PC-9 (cell line): ENCODE measurements at regions not wholly inside any gene's neighbourhood (a gene's known extent, or its start where the extent isn't known, plus 50 kb on each side); places are given as distances from the start of the nearest gene placed in this dataset.

ENCODE experiments used
- BruUV-seq: library from RNA; stranded (reverse); fragments of 400-500 nt; replicated peaks from 2 replicates; lab custom pipeline; 2021; lab: Mats Ljungman, UMichigan
- CTCF ChIA-PET: fragments of 300-600 bp; sonication (Branson Sonifier 250); formaldehyde crosslinking; loops from one replicate; lab custom pipeline; 2022; ENCODE audit warnings: antibody characterized with exemption; lab: Charles Lee
- POLR2A ChIA-PET: fragments of 300-600 bp; sonication (Branson Sonifier 250); formaldehyde crosslinking; loops from one replicate; lab custom pipeline; 2022; ENCODE audit warnings: antibody characterized with exemption; ENCODE audit not compliant: unreplicated experiment; lab: Charles Lee
- DNase-seq, 2 experiments: peaks; one replicate each; pipeline versions ENCODE4 v3.0.0 to v3.0.0-alpha.2; 2015 to 2022; ENCODE audit warnings: mixed read lengths in 1 of 2
- H2AFZ ChIP-seq: fragments of 200-600 bp; sonication (generic); 2 replicates; pipeline ENCODE4 v1.8.1; 2017; ENCODE audit warnings: antibody characterized with exemption
- H3F3A ChIP-seq: fragments of 200-600 bp; sonication (generic); 2 replicates; pipeline ENCODE4 v1.8.1; 2017; ENCODE audit warnings: antibody characterized with exemption, mild to moderate bottlenecking, low read depth; ENCODE audit not compliant: insufficient read depth
- H3K27ac ChIP-seq: fragments of 200-600 bp; sonication (generic); 2 replicates; pipeline ENCODE4 v1.6.1; 2016; ENCODE audit warnings: mixed run types
- H3K27me3 ChIP-seq: fragments of 200-600 bp; sonication (generic); 2 replicates; pipeline ENCODE4 v1.6.1; 2016; ENCODE audit warnings: low read depth, mixed run types; ENCODE audit not compliant: insufficient read depth
- H3K36me3 ChIP-seq: fragments of 200-600 bp; sonication (generic); 2 replicates; pipeline ENCODE4 v1.6.1; 2016; ENCODE audit warnings: low read depth, mixed run types
- H3K4me1 ChIP-seq: fragments of 200-600 bp; sonication (generic); replicated peaks from 2 replicates; pipeline ENCODE4 v1.6.1; 2016; ENCODE audit warnings: mixed run types; ENCODE audit not compliant: insufficient read depth
- H3K4me2 ChIP-seq: fragments of 200-600 bp; sonication (generic); 2 replicates; pipeline ENCODE4 v1.6.1; 2017; ENCODE audit warnings: mixed run types
- H3K4me3 ChIP-seq: fragments of 200-600 bp; sonication (generic); 2 replicates; pipeline ENCODE4 v1.6.1; 2016; ENCODE audit warnings: mixed run types
- H3K79me2 ChIP-seq: fragments of 200-600 bp; sonication (generic); 2 replicates; pipeline ENCODE4 v1.6.1; 2017; ENCODE audit warnings: low read depth, mixed run types
- H3K9me2 ChIP-seq: fragments of 200-600 bp; sonication (generic); 2 replicates; pipeline ENCODE4 v1.8.1; 2017; ENCODE audit warnings: mild to moderate bottlenecking; ENCODE audit not compliant: insufficient read depth
- H3K9me3 ChIP-seq: fragments of 200-600 bp; sonication (generic); 2 replicates; pipeline ENCODE4 v1.8.1; 2016; ENCODE audit warnings: low read depth; ENCODE audit not compliant: insufficient read depth
- H4K20me1 ChIP-seq: fragments of 200-600 bp; sonication (generic); 2 replicates; pipeline ENCODE4 v1.8.1; 2017; ENCODE audit not compliant: insufficient read depth
- EZH2 ChIP-seq: fragments of 200-600 bp; sonication (generic); IDR thresholded peaks from 2 replicates; pipeline ENCODE4 v1.8.0; 2017; ENCODE audit warnings: antibody characterized with exemption, low read depth
- intact Hi-C: fragments of 100-400 bp; cut with micrococcal nuclease; formaldehyde crosslinking; loops from one replicate; pipeline ENCODE4 v1.10.0; 2022; ENCODE audit not compliant: unreplicated experiment
- TF ChIP-seq, protein P1 (sequence below): fragments of 200-600 bp; sonication (generic); conservative IDR thresholded peaks from 2 replicates; pipeline ENCODE4 v1.6.1; 2017; ENCODE audit warnings: mixed run types, antibody characterized with exemption, mild to moderate bottlenecking, moderate library complexity

DNA sequence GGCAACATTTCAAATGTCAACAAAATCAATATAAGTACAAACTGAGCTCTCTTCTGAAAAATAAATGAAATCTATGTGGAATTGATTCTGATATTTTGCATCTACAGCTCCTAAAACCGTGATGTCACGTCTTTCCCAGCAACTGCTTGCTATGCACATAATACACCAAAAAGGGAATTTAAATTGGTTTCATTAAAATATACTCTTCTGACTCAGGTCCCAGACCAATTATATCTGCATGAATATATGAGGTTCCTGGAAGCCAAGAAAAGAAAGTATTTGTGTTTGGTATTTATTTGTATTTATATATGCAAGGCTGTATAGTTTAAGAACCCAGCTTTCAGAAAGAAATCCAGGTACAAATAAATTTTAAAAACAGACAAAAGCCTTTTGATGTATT, 1282.5 kb downstream of the SUCLG1 start:
- POLR2A ChIA-PET: no interaction called here
- no peaks in the 10 kb centered on the region for H3K9me3 ChIP-seq
- no peak overlapping the region for H3K4me2 ChIP-seq
- CTCF ChIA-PET: no interaction called here
- H3K79me2 ChIP-seq: no peaks in the 10 kb centered on the region
- no peak for TF ChIP-seq EZH2
- TF ChIP-seq, protein P1, sequence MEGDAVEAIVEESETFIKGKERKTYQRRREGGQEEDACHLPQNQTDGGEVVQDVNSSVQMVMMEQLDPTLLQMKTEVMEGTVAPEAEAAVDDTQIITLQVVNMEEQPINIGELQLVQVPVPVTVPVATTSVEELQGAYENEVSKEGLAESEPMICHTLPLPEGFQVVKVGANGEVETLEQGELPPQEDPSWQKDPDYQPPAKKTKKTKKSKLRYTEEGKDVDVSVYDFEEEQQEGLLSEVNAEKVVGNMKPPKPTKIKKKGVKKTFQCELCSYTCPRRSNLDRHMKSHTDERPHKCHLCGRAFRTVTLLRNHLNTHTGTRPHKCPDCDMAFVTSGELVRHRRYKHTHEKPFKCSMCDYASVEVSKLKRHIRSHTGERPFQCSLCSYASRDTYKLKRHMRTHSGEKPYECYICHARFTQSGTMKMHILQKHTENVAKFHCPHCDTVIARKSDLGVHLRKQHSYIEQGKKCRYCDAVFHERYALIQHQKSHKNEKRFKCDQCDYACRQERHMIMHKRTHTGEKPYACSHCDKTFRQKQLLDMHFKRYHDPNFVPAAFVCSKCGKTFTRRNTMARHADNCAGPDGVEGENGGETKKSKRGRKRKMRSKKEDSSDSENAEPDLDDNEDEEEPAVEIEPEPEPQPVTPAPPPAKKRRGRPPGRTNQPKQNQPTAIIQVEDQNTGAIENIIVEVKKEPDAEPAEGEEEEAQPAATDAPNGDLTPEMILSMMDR: no peak
- no peaks in the 10 kb centered on the region for H3F3A ChIP-seq
- no peaks in the 10 kb centered on the region for H3K36me3 ChIP-seq
- H3K4me3 ChIP-seq: no peak overlapping the region
- H2AFZ ChIP-seq: no peak overlapping the region
- no peaks in the 10 kb centered on the region for H3K27me3 ChIP-seq
- no peaks in the 10 kb centered on the region for H3K9me2 ChIP-seq
- intact Hi-C loops: no loop called here
- BruUV-seq: no TSS peak
- no peaks in the 10 kb centered on the region for H3K4me1 ChIP-seq
- no peaks in the 10 kb centered on the region for H4K20me1 ChIP-seq
- no peak for DNase-seq
- no peak overlapping the region for H3K27ac ChIP-seq

DNA sequence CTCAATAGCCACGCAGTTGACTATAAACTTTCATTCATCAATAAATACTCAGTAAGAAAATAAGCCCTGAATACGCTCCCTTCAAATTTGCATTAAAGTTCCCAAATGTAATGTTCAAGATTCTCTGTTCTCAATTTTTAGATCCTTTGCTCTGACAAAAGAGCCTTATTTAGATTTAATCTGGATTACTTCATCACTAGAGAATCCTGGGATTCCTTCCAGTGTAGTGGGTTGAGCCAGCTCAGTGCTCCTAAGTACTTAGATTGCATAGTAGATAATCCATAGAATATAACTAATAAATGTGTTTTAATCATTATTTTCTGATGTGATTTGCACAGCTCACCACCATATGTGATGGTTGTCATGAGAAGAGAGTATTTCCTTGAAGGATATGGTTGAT, 1286.2 kb downstream of the SUCLG1 start:
- Histone ChIP-seq H3K36me3 (no peaks in the 10 kb centered on the region), H3K4me1 (no peaks in the 10 kb centered on the region), H3K9me3 (no peaks in the 10 kb centered on the region), H3K9me2 (no peaks in the 10 kb centered on the region), H4K20me1 (no peaks in the 10 kb centered on the region), H3K27ac (no peak overlapping the region), H3F3A (no peaks in the 10 kb centered on the region), H2AFZ (no peak overlapping the region), H3K4me3 (no peak overlapping the region), H3K27me3 (no peaks in the 10 kb centered on the region), H3K4me2 (no peak overlapping the region), H3K79me2 (no peaks in the 10 kb centered on the region)
- TF ChIP-seq EZH2: no peak
- TF ChIP-seq, protein P1: no peak
- ChIA-PET POLR2A (no interaction called here), CTCF (no interaction called here)
- BruUV-seq: no TSS peak
- intact Hi-C loops: no loop called here
- no peak for DNase-seq

DNA sequence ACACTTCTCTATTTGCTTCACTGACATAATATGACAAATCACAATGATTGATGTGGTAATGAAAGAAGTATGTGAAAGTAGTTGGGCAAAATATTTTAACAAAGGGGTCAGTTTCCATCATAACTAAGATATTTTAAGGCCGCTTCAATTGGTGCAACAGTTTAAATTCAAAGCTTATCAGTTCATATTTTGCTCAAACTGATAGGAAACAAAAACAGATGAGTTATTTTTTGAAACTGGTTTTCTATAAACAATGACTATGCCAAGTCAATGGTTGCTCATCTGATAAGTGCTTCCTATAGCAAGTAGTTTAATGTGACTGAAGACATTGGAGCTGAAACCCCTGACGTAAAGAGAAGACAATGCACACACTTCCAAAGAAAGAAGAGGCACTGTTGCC, 1290.7 kb downstream of the SUCLG1 start:
- Histone ChIP-seq H3K4me2 (no peak overlapping the region), H3K79me2 (no peaks in the 10 kb centered on the region)

More for the DNA sequence above, 1290.7 kb downstream of the SUCLG1 start:
- TF ChIP-seq, protein P1: no peak
- TF ChIP-seq EZH2: no peak
- Histone ChIP-seq H3F3A (no peaks in the 10 kb centered on the region), H3K27ac (no peak overlapping the region), H3K36me3 (no peaks in the 10 kb centered on the region), H3K4me1 (no peaks in the 10 kb centered on the region), H3K27me3 (no peaks in the 10 kb centered on the region), H3K4me3 (no peak overlapping the region), H3K9me3 (no peaks in the 10 kb centered on the region), H2AFZ (no peak overlapping the region), H4K20me1 (no peaks in the 10 kb centered on the region), H3K9me2 (no peaks in the 10 kb centered on the region)
- ChIA-PET CTCF (no interaction called here), POLR2A (no interaction called here)
- no peak for DNase-seq
- intact Hi-C loops: no loop called here
- no TSS peak for BruUV-seq
